K562 (cell line): ENCODE measurements at regions not wholly inside any gene's neighbourhood (a gene's known extent, or its start where the extent isn't known, plus 50 kb on each side); places are given as distances from the start of the nearest gene placed in this dataset.

ENCODE experiments used
- CBFA2T3 ChIP-seq: fragments of 450-650 bp; IDR thresholded peaks from 2 replicates; pipeline ENCODE4 v1.6.1; 2017
- CHCHD3 ChIP-seq: fragments of 250-450 bp; sonication (Bioruptor Pico); IDR thresholded peaks from 2 replicates; pipeline ENCODE4 v2.1.2; 2022; ENCODE audit warnings: mild to moderate bottlenecking
- ETV1 ChIP-seq: fragments of 450-650 bp; conservative IDR thresholded peaks from 2 replicates; pipeline ENCODE4 v1.6.1; 2016; ENCODE audit warnings: missing genetic modification characterization, control low read depth, low read depth, missing compliant biosample characterization
- POLR2H ChIP-seq: IDR thresholded peaks from 2 replicates; pipeline ENCODE4 v1.6.1; 2016; ENCODE audit warnings: missing genetic modification characterization, low read depth, mild to moderate bottlenecking, control low read depth, missing compliant biosample characterization, moderate library complexity
- PURB ChIP-seq: sonication (generic); formaldehyde crosslinking; IDR thresholded peaks from 2 replicates; pipeline ENCODE4 v1.9.0; 2021; ENCODE audit warnings: low read depth, mild to moderate bottlenecking, missing genetic modification reagents
- RBM34 ChIP-seq: fragments of 200-400 bp; formaldehyde crosslinking; IDR thresholded peaks from 2 replicates; pipeline ENCODE4 v1.6.1; 2018; ENCODE audit warnings: low read length, borderline replicate concordance; ENCODE audit not compliant: insufficient read depth
- SMAD2 ChIP-seq: fragments of 150-350 bp; IDR thresholded peaks from 2 replicates; pipeline ENCODE4 v1.6.1; 2014; ENCODE audit warnings: low read depth, mild to moderate bottlenecking, low read length
- SP1 ChIP-seq: sonication (generic); formaldehyde crosslinking; IDR thresholded peaks from 2 replicates; pipeline ENCODE4 v1.8.1; 2022; ENCODE audit warnings: mild to moderate bottlenecking, missing genetic modification reagents
- ZNF444 ChIP-seq: fragments of 250-450 bp; sonication (Bioruptor Pico); IDR thresholded peaks from 2 replicates; pipeline ENCODE4 v1.4.0; 2020; ENCODE audit warnings: mild to moderate bottlenecking, moderate library complexity
- ZNF592 ChIP-seq: fragments of 450-650 bp; IDR thresholded peaks from 2 replicates; pipeline ENCODE4 v1.6.1; 2017; ENCODE audit warnings: antibody characterized with exemption, mild to moderate bottlenecking
- ZNF76 ChIP-seq: fragments of 250-450 bp; sonication (Bioruptor Pico); IDR thresholded peaks from 2 replicates; pipeline ENCODE4 v1.4.0; 2020; ENCODE audit warnings: mild to moderate bottlenecking, moderate library complexity, borderline replicate concordance

GRCh38 chr5:104189909-104190308 lies 627.3 kb upstream of the NUDT12 start (continued):
- peak; percentile 45; the same call in 1 of the 2 replicates for TF ChIP-seq ZNF592
- TF ChIP-seq ZNF76 (CRISPR knock-in tag), result no peak
- 0 out of 2 replicates have a peak, but pooled peaks have one; percentile 28 for TF ChIP-seq POLR2H (tag)
- no peak for TF ChIP-seq CBFA2T3
- TF ChIP-seq CHCHD3, result no peak
- TF ChIP-seq PURB (CRISPR knock-in tag), result no peak
- no peak for TF ChIP-seq SP1 (CRISPR knock-in tag)
- TF ChIP-seq ETV1, result 0 out of 2 replicates have a peak, but pooled peaks have one; percentile 46
- TF ChIP-seq RBM34, result no peak
- no peak for TF ChIP-seq ZNF444
- no peak for TF ChIP-seq SMAD2
